ENCODE measurements at regions not wholly inside any gene's neighbourhood (a gene's known extent, or its start where the extent isn't known, plus 50 kb on each side); places are given as distances from the start of the nearest gene placed in this dataset.

- no TSS peak for BruUV-seq (replicated peaks)
- H3K9me3 ChIP-seq (ENCODE audit: low read length), result no peaks in the 10 kb centered on the region
- no peaks in the 10 kb centered on the region for H3K9me2 ChIP-seq (replicated peaks; ENCODE audit: low read length)
- no peaks in the 10 kb centered on the region for H4K20me1 ChIP-seq (ENCODE audit: low read length)
- H3K4me1 ChIP-seq (ENCODE audit: insufficient read depth, low read length), result peaks cover 14% of the 10 kb centered on the region
- DNase-seq (no peak), ATAC-seq (no peak)
- H3F3A ChIP-seq (ENCODE audit: low read length, unreplicated experiment), result no peaks in the 10 kb centered on the region
- no peaks in the 10 kb centered on the region for H3K79me2 ChIP-seq (ENCODE audit: low read length)
- intact Hi-C loops (cut with micrococcal nuclease), result no loop called here
- H3K36me3 ChIP-seq (ENCODE audit: low read depth, low read length), result no peaks in the 10 kb centered on the region
- H2AFZ ChIP-seq (ENCODE audit: low read length), result no peak overlapping the region
- H3K27ac ChIP-seq (ENCODE audit: low read length), result no peak overlapping the region
- H3K27me3 ChIP-seq (ENCODE audit: low read length), result no peaks in the 10 kb centered on the region
- H3K4me3 ChIP-seq (ENCODE audit: low read length), result no peak overlapping the region
- TF ChIP-seq EZH2phosphoT487 (IDR thresholded peaks at IDR 0.05; ENCODE audit: borderline replicate concordance, low read length), result no peak
- TF ChIP-seq EZH2 (IDR thresholded peaks at IDR 0.05; ENCODE audit: low read length, unreplicated experiment), result no peak
- no peak for TF ChIP-seq CTCF (conservative IDR thresholded peaks at IDR 0.05; ENCODE audit: low read depth, low read length)
- POLR2A ChIA-PET (ENCODE audit: unreplicated experiment), result no interaction called here
- no peak overlapping the region for H3K4me2 ChIP-seq (ENCODE audit: low read length)
- CTCF ChIA-PET, result no interaction called here
- no peak overlapping the region for H3K9ac ChIP-seq (ENCODE audit: low read length)
Measured at GRCh38 chrX:39930786-39931528, 166.8 kb downstream of the BCOR start.

- Histone ChIP-seq H3K4me3 (ENCODE audit: low read length) (no peak overlapping the region), H4K20me1 (ENCODE audit: low read length) (no peaks in the 10 kb centered on the region), H3K4me1 (ENCODE audit: insufficient read depth, low read length) (peaks cover 14% of the 10 kb centered on the region), H3K36me3 (ENCODE audit: low read depth, low read length) (no peaks in the 10 kb centered on the region), H3K27ac (ENCODE audit: low read length) (no peak overlapping the region), H3F3A (ENCODE audit: low read length, unreplicated experiment) (no peaks in the 10 kb centered on the region), H3K9me2 (replicated peaks; ENCODE audit: low read length) (no peaks in the 10 kb centered on the region), H3K9me3 (ENCODE audit: low read length) (no peaks in the 10 kb centered on the region), H3K27me3 (ENCODE audit: low read length) (no peaks in the 10 kb centered on the region), H3K4me2 (ENCODE audit: low read length) (no peak overlapping the region), H3K79me2 (ENCODE audit: low read length) (no peaks in the 10 kb centered on the region), H2AFZ (ENCODE audit: low read length) (no peak overlapping the region), H3K9ac (ENCODE audit: low read length) (no peak overlapping the region)
- ChIA-PET CTCF (no interaction called here), POLR2A (ENCODE audit: unreplicated experiment) (no interaction called here)
- TF ChIP-seq EZH2 (IDR thresholded peaks at IDR 0.05; ENCODE audit: low read length, unreplicated experiment), result no peak
- no peak for TF ChIP-seq CTCF (conservative IDR thresholded peaks at IDR 0.05; ENCODE audit: low read depth, low read length)
- no peak for TF ChIP-seq EZH2phosphoT487 (IDR thresholded peaks at IDR 0.05; ENCODE audit: borderline replicate concordance, low read length)
- DNase-seq (no peak), ATAC-seq (no peak)
- intact Hi-C loops (cut with micrococcal nuclease), result no loop called here
- no TSS peak for BruUV-seq (replicated peaks)
Measured at GRCh38 chrX:39931529-39932282, 166.1 kb downstream of the BCOR start.
